HG03108 (cell line): ENCODE measurements at regions not wholly inside any gene's neighbourhood (a gene's known extent, or its start where the extent isn't known, plus 50 kb on each side); places are given as distances from the start of the nearest gene placed in this dataset.
A peak's percentile ranks its signal among the peaks of the same experiment; 100 is the strongest.
"Not testable (repeated sequence)": the region's sequence is repeated elsewhere in the genome, so short reads cannot be mapped to it uniquely, and the experiment has no call there.

Experiments
- ATAC-seq: cut with Tn5 transposase; IDR thresholded peaks from one replicate; pipeline ENCODE4 v1.9.1; 2021; ENCODE audit warnings: moderate library complexity; ENCODE audit not compliant: unreplicated experiment

- ATAC-seq, result no peak
Measured at GRCh38 chr10:62694537-62695126, 109.9 kb upstream of the ADO start.

DNA sequence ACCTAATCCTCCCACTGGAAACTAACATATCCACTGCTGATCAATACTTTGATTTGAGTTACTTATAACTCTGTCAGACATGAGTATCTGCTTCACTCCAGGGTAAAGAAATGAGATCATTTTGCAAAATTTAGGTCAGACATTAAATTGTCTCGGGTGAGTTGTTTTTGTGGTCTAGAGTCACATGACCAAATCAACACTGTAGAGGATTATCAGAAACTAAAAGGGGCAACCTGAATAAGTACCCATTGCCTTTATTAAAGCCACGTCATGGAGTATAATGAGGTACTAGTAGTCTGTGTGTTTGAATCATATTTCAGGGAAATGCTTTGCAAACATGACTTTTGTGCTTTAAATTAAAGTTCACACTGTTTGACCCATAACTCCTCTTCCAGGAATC, 107.7 kb upstream of the ADO start:
- no peak for ATAC-seq

- no peak for ATAC-seq
Measured at GRCh38 chr10:62699148-62699547, 105.4 kb upstream of the ADO start.

GRCh38 chr10:62704121-62704520, 100.4 kb upstream of the ADO start:
- not testable (repeated sequence) for ATAC-seq

DNA sequence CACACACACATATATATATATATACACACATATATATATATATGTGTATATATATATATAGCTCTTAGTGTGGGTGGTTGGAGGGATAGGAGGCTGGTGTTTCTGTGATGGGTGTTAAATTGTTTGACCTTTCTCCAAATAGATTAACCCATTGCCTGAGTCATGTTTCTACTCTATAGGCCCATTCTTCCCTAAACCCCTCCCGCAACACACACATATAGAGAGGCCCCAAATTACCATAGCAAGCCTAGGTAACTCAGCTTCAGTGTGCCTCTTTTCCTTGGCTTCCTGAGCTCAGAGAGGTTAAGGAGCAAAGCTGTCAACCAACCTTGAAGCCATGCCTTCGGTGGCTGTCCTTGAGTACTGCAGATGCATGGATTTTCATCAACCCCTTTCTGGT, 98.7 kb upstream of the ADO start:
- ATAC-seq, result no peak

DNA sequence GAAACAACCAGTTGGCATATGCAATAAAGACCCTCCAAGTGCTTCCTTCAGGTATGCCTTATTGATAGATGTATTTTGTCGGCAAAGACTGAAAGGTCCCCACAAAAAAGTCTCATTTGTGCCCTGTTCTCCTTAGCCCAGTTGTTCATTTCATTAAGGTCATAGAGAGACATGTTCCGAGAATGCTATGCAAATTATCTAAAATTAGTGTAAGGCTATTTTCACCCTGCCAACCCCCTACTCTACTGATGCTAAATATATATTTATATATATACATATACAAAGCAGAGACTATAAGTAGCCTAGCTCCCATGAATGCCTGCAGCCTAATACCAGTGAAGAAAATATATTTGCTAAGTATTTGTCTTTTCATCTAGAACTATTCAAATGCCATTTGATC, 96.7 kb upstream of the ADO start:
- peak; percentile 49 for ATAC-seq

DNA sequence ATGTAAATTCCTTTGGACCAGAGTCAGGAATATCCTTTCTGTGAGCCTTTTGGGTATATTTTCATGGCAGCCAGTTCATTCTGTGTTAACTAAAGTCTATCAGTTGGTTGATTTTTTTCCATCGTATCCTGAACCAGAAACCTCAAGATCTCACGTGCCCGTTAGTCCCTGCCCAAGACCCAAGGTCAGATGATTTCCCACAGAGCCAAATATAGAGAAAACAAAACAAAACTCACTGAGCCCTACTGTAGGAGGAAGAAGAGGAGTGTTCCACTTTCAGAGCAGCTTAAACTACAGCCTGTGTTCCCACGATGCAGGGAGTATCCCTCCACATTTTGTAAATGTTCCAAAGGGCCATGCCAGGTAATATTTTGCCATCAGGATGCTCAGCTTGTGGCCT, 96.0 kb upstream of the ADO start:
- peak; percentile 40 for ATAC-seq

DNA sequence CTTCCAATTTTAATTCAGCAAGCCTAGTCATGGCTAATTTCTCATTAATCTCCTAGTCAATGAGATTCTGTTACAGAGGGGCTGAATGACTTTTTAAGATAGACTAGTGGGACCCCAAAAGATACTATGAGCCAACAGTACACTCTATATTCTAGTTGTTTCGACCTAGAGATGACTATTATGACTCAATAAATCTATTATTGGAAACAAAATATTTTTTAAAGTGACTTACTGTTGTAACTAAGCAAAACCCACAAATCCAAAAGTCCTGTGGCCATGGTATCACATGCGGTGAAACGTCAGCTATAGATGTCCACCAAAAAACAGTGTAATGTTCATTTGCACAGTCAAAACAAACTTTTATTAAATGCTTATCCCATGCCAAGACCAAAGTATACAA, 95.3 kb upstream of the ADO start:
- ATAC-seq, result no peak

DNA sequence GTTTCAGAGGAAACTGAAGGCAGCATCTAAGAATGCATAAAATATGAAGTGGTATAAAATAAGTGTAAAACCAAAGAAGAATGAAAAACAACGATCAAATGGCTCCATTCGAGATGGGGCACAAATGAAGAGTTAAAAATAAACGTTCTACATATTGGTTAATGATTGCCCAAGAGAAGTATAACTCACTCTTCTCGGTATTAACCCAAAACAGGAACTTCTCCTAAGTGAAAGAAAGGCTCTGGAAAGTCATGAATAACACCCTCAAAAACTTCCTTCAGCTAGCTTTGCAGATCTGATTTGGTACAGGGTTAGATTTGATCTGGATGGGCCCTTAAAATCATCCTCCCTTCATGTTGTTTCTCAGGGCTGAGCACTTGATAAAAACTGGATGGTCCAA, 94.3 kb upstream of the ADO start:
- peak; percentile 45 for ATAC-seq

- ATAC-seq, result no peak
Measured at GRCh38 chr10:62715383-62715782, 89.1 kb upstream of the ADO start.

- no peak for ATAC-seq
Measured at GRCh38 chr10:62718585-62718984, 85.9 kb upstream of the ADO start.

- no peak for ATAC-seq
Measured at GRCh38 chr10:62719061-62719460, 85.5 kb upstream of the ADO start.

DNA sequence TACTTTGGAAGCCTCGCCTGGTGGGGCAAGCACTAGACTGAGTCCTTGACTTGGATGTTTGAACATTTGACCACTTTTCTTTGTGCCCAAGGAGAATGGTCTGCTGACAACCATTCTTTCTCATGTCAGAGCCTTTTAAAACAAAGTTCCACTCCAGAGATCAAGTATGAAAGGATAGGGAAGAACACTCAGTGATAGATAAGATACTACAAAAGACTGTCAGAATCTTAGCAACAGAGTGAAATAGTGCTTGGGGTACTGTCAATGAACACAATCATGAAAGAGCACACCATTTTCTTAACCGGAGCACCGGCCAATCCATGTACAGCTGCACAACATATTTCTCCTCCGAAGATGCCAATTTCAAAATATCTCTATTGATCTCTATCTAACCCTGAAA, 82.8 kb upstream of the ADO start:
- no peak for ATAC-seq

DNA sequence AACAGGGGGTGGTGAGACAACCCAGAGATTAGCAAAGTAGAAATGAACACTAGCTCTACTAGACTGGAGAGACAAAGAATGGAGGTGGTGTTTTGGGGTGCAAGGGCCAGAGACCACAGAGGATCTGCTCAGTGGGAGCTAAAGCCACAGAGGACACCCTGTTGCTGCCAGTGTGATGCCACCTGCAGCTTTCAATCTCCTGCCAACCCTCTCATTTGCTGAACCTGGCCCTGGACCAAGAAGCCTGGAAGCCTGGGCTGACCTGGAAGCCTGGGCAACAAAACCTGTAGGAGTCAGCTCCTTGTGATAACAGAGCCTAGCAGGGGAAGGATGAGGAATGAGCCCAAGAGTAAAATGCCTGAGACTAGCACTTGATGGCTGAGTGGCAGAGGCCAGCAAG, 81.1 kb upstream of the ADO start:
- no peak for ATAC-seq

DNA sequence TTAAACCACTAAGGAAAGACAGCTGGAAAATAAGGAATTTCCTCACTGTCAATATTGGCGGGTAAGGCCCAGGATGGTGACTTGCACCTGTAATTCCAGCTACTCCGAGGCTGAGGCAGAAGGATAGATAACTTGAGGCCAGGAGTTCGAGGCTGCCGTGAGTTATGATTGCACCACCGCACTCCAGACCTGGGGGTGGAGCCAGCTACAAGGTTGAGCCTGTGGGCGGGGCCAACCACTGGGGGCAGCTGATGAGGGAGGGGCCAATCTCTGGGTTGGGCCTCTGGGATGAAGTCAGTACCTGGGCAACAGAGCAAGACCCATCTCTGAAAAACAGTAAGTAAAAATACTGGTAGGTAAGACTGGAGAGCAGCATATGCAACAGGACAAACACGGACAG, 80.1 kb upstream of the ADO start:
- no peak for ATAC-seq

DNA sequence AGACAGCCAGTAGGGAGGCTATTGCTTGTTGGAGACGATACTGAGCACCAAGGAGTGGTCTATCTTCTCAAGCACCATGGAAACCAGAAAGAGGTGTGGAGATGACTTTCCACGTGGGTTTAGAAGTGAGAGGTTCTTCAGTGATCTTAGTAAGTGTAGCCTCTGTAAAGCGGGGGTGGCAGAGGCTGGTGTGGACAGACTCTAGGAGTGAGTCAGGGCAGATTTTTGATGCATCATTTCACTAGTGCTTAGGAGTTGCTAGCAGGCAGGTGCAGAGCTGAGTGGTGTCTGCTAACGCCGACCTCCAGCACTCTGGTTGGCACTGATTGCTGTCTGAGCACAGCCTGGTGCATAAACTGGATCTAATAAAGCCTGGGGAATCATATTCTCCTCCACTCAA, 78.4 kb upstream of the ADO start:
- ATAC-seq, result peak; percentile 67

- ATAC-seq, result no peak
Measured at GRCh38 chr10:62726638-62727037, 77.9 kb upstream of the ADO start.

GRCh38 chr10:62727934-62728333, 76.6 kb upstream of the ADO start:
- ATAC-seq, result no peak

DNA sequence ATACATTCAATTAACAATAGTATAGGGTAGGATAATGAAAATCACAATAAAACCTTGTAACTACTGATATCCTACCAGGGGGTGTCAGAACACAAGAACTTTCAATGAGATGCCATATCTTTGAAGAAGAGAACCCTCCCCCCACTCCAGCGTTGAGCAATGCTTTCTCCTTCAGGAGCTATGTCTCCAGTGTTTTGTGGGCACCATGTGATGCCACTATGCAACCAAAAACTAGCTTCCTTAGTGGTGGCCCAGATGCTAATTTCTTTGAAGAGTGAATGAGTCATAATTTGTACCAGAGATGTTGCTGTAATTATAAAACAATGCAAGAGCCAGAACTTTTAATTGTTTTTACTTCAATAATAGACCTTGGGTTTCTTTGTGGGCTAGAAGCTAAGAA, 76.0 kb upstream of the ADO start:
- no peak for ATAC-seq

GRCh38 chr10:62732841-62733653, 71.5 kb upstream of the ADO start:
- ATAC-seq, result peak; percentile 67

- no peak for ATAC-seq
Measured at GRCh38 chr10:62733654-62734293, 70.7 kb upstream of the ADO start.

DNA sequence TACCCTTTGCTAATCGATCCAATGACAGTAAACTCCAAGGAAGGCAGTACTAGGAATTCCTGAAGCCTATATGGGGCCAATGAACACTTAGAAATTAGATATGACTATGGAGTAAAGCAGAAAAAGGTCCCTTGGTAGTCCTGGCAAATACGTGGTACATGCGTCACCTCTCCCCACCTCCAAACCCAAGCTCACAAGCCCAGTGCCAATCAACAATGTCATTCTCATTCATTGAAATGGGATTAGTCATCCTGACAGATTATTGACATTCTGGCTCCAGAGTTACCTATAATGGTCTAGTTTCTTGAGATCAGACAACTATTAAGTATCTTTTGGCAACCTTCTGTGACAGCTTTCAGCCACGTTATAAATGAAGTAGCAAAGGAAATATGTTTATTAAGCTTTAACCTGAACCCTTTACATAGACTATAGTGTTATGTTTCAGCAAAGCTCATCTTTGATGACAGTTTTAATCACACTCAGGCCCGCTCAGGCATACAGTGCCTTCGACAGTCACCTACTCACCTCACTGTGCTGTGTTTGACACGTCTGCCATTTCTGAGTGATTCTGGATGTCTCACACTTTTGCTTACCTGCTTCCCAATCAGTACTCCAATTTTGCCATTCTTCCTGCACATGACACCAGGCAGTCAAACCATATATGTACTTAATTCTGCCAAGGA, 69.6 kb upstream of the ADO start:
- ATAC-seq, result no peak
